ENCODE measurements at regions not wholly inside any gene's neighbourhood (a gene's known extent, or its start where the extent isn't known, plus 50 kb on each side); places are given as distances from the start of the nearest gene placed in this dataset.

GRCh38 chr7:131941291-131941690, 384.9 kb upstream of the PODXL start:
- TF ChIP-seq CTCF (IDR thresholded peaks at IDR 0.05; ENCODE audit: low read depth, low read length, poor library complexity, severe bottlenecking) (no peak), EZH2phosphoT487 (IDR thresholded peaks at IDR 0.05; ENCODE audit: borderline replicate concordance, low read length) (no peak)
